Aorta (tissue), 5 donors: ENCODE measurements at regions not wholly inside any gene's neighbourhood (a gene's known extent, or its start where the extent isn't known, plus 50 kb on each side); places are given as distances from the start of the nearest gene placed in this dataset.

Experiments
- ATAC-seq: fragments of 200-7000 bp; cut with Tn5 transposase; one replicate; pipeline ENCODE4 v1.9.1; 2022; ENCODE audit warnings: moderate library complexity; ENCODE audit not compliant: low FRiP score
- DNase-seq, 2 donors: peaks; one replicate each; pipeline ENCODE4 v3.0.0-alpha.2; 2020
- H3K27ac ChIP-seq, 2 donors: one replicate each; pipeline ENCODE4 v1.5.1; 2013; ENCODE audit warnings: low read length in 2 of 2, mild to moderate bottlenecking in 2 of 2, moderate library complexity in 2 of 2, control low read depth in 1 of 2, inconsistent platforms in 1 of 2, low read depth in 1 of 2
- H3K27me3 ChIP-seq, 2 donors: one replicate each; pipeline ENCODE4 v1.6.1; 2013; ENCODE audit warnings: control low read depth in 1 of 2, low read length in 1 of 2, mild to moderate bottlenecking in 1 of 2, moderate library complexity in 1 of 2; ENCODE audit not compliant: insufficient read depth in 2 of 2, control insufficient read depth in 1 of 2
- H3K36me3 ChIP-seq, 2 donors: one replicate each; pipeline ENCODE4 v1.6.1; 2013; ENCODE audit warnings: control low read depth in 1 of 2, low read length in 1 of 2, mild to moderate bottlenecking in 1 of 2; ENCODE audit not compliant: insufficient read depth in 2 of 2, control insufficient read depth in 1 of 2
- H3K4me1 ChIP-seq, 2 donors: one replicate each; pipeline ENCODE4 v1.6.1; 2013; ENCODE audit warnings: low read length in 2 of 2, control low read depth in 1 of 2, mild to moderate bottlenecking in 1 of 2, moderate library complexity in 1 of 2; ENCODE audit not compliant: insufficient read depth in 2 of 2, control insufficient read depth in 1 of 2
- H3K4me3 ChIP-seq, 2 donors: one replicate each; pipeline ENCODE4 v1.5.1; 2013; ENCODE audit warnings: low read length in 2 of 2, control low read depth in 1 of 2, mild to moderate bottlenecking in 1 of 2
- H3K9me3 ChIP-seq: one replicate; pipeline ENCODE4 v1.6.1; 2013; ENCODE audit warnings: mild to moderate bottlenecking, low read length; ENCODE audit not compliant: control insufficient read depth
- WGBS, 2 donors: extraction: QIAGEN DNeasy Blood & Tissue Kit; methylation state at CpG; one replicate each; pipeline ENCODE4 v1.1.7; 2013; 5-methylcytosine and 5-hydroxymethylcytosine counted together
- intact Hi-C, 2 donors: fragments of 100-400 bp; cut with DNase I; formaldehyde crosslinking; loops; one replicate each; pipeline versions ENCODE4 v1.14.2 to v1.15.0; 2022
- donor health status: healthy with polysubstance abuse.
- donor health status: Bipolar disorder and iron deficiency.
- donor health status: DM: no; HTN: no; CAD: no.
- donor health status: DM: no; HTN: no; CAD: no.
- donor health status: DM: yes; HTN: yes; CAD: no.

- Histone ChIP-seq H3K36me3 (no peaks in the 10 kb centered on the region), H3K9me3 (no peaks in the 10 kb centered on the region), H3K4me1 (no peaks in the 10 kb centered on the region), H3K27ac (no peak overlapping the region), H3K4me3 (no peak overlapping the region), H3K27me3 (no peaks in the 10 kb centered on the region)
- DNase-seq (no peak), ATAC-seq (no peak)
- intact Hi-C loops: no loop called here
- 83 to 84% methylated on average over 4 of the region's 4 CpGs for WGBS, 2 donors
Measured at GRCh38 chr7:132059141-132059540, 502.7 kb upstream of the PODXL start.

GRCh38 chr7:132055336-132056120, 499.1 kb upstream of the PODXL start:
- no peak for DNase-seq
- intact Hi-C loops: no loop called here
- Histone ChIP-seq H3K4me1 (no peaks in the 10 kb centered on the region), H3K4me3 (no peak overlapping the region), H3K27me3 (no peaks in the 10 kb centered on the region), H3K27ac (no peak overlapping the region), H3K9me3 (no peaks in the 10 kb centered on the region), H3K36me3 (no peaks in the 10 kb centered on the region)
- no peak for ATAC-seq
- WGBS, 2 donors: 11 to 19% methylated on average over 9 of the region's 9 CpGs

- H3K4me3 ChIP-seq: no peak overlapping the region
- no peaks in the 10 kb centered on the region for H3K27me3 ChIP-seq
- no peaks in the 10 kb centered on the region for H3K9me3 ChIP-seq
- H3K27ac ChIP-seq: no peak overlapping the region
- no peaks in the 10 kb centered on the region for H3K36me3 ChIP-seq
- WGBS, 2 donors: 66 to 68% methylated on average over 2 of the region's 2 CpGs
- no peak for ATAC-seq
- DNase-seq: no peak
- H3K4me1 ChIP-seq: no peaks in the 10 kb centered on the region
- intact Hi-C loops: no loop called here
Measured at GRCh38 chr7:132053871-132054270, 497.4 kb upstream of the PODXL start.

DNA sequence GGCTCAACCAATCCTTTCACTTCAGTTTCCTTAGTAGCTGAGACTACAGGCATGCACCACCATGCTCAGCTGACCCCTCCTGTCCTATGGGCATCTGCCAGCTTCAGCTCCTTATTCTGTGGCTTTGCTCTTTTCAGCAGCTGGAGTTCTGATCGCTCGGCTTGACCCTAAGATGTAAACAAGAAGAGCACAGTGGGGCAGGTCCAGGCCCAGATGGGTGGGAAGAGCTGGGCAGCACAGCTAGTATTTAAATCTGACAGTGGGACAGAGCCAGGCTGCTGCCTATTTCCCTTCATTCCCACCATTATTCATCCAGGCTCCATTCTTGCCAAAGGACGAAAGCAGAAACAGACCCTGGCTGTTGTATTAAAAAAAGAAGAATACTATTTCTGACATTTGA, 494.9 kb upstream of the PODXL start:
- Histone ChIP-seq H3K4me3 (no peak overlapping the region), H3K4me1 (no peaks in the 10 kb centered on the region), H3K27me3 (no peaks in the 10 kb centered on the region), H3K27ac (no peak overlapping the region), H3K9me3 (no peaks in the 10 kb centered on the region), H3K36me3 (no peaks in the 10 kb centered on the region)
- intact Hi-C loops: no loop called here
- DNase-seq: no peak
- 10 to 11% methylated on average over 3 of the region's 3 CpGs for WGBS, 2 donors
- no peak for ATAC-seq

- intact Hi-C loops: no loop called here
- H3K4me1 ChIP-seq: no peaks in the 10 kb centered on the region
- 70 to 74% methylated on average over 9 of the region's 9 CpGs for WGBS, 2 donors
- no peaks in the 10 kb centered on the region for H3K36me3 ChIP-seq
- no peaks in the 10 kb centered on the region for H3K9me3 ChIP-seq
- no peak for ATAC-seq
- H3K4me3 ChIP-seq: no peak overlapping the region
- no peaks in the 10 kb centered on the region for H3K27me3 ChIP-seq
- DNase-seq: no peak
- H3K27ac ChIP-seq: no peak overlapping the region
Measured at GRCh38 chr7:132049462-132050304, 493.3 kb upstream of the PODXL start.

- ATAC-seq (no peak), DNase-seq (no peak)
- no peak overlapping the region for H3K27ac ChIP-seq
- no peaks in the 10 kb centered on the region for H3K4me1 ChIP-seq
- 97 to 98% methylated on average over 2 of the region's 2 CpGs for WGBS, 2 donors
- intact Hi-C loops: no loop called here
- H3K36me3 ChIP-seq: no peaks in the 10 kb centered on the region
- no peaks in the 10 kb centered on the region for H3K9me3 ChIP-seq
- no peak overlapping the region for H3K4me3 ChIP-seq
- H3K27me3 ChIP-seq: no peaks in the 10 kb centered on the region
Measured at GRCh38 chr7:132045481-132045980, 489.1 kb upstream of the PODXL start.

DNA sequence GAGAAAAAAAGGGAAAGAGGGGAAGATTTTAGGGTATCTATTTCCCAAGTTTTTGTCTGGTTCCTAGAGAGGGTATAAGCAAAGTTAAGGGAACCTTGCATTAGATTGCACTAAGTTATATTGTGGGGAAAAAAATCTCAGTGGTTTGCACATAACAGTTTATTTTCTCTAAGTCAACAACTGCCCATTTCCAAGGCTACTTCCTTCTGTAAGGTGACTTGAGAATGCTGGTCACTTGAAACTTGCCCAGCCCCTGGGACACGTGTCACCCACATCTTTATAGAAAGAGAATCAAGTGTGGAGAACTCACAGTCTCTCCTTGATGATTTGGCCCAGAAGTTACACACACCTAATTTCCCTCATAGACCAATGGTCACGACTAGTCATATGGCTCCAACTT, 488.6 kb upstream of the PODXL start:
- no peak for DNase-seq
- Histone ChIP-seq H3K4me1 (no peaks in the 10 kb centered on the region), H3K27ac (no peak overlapping the region), H3K4me3 (no peak overlapping the region), H3K9me3 (no peaks in the 10 kb centered on the region), H3K36me3 (no peaks in the 10 kb centered on the region), H3K27me3 (no peaks in the 10 kb centered on the region)
- intact Hi-C loops: no loop called here
- ATAC-seq: no peak
- 83 to 88% methylated on average over 2 of the region's 2 CpGs for whole genome bisulfite sequencing, 2 donors

DNA sequence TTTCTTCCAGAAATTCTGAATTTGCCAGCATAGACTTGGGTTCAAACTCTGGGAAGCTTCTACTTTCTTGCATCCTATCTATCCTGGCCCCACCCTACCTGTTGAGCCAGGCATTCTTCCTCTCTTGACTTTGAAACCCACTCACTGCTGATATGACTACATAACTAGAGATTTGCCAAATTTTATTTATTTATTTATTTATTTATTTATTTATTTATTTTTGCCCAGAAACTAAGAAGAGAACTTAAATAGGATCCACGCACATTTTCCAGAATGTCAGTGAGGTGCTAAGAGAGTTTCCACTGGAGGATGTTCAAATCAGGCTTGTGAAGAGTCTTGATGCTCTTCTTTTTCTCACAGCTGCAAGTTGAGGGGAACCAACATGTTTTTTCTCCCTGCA, 487.8 kb upstream of the PODXL start:
- no peak for DNase-seq
- no peak for ATAC-seq
- Histone ChIP-seq H3K27me3 (no peaks in the 10 kb centered on the region), H3K9me3 (no peaks in the 10 kb centered on the region), H3K36me3 (no peaks in the 10 kb centered on the region), H3K27ac (no peak overlapping the region), H3K4me3 (no peak overlapping the region), H3K4me1 (no peaks in the 10 kb centered on the region)
- intact Hi-C loops: no loop called here
- WGBS, 2 donors: 96 to 97% methylated on average over 1 of the region's 1 CpG

DNA sequence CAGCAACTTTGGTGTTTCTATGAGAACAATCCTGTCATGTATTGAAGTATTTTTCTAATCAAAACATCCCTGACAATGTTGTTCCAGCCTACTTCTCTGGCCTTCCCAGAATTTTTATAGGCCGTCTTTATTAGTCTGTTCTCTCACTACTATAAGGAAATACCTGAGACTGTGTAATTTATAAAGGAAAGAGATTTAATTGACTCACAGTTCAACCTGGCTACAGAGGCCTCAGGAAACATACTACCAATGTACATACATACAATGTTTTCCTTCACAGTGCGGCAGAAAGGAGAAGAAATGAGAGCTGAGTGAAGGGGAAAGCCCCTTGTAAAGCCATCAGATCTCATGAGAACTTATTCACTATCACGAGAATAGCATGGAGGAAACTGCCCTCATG, 484.7 kb upstream of the PODXL start:
- WGBS, 2 donors: 68 to 71% methylated on average over 3 of the region's 3 CpGs
- no peak for DNase-seq
- Histone ChIP-seq H3K4me1 (no peaks in the 10 kb centered on the region), H3K4me3 (no peak overlapping the region), H3K9me3 (no peaks in the 10 kb centered on the region), H3K27ac (no peak overlapping the region), H3K27me3 (no peaks in the 10 kb centered on the region), H3K36me3 (no peaks in the 10 kb centered on the region)
- intact Hi-C loops: no loop called here
- ATAC-seq: no peak
